ENCODE measurements at regions not wholly inside any gene's neighbourhood (a gene's known extent, or its start where the extent isn't known, plus 50 kb on each side); places are given as distances from the start of the nearest gene placed in this dataset.
"Not testable (repeated sequence)": the region's sequence is repeated elsewhere in the genome, so short reads cannot be mapped to it uniquely, and the experiment has no call there.

DNA sequence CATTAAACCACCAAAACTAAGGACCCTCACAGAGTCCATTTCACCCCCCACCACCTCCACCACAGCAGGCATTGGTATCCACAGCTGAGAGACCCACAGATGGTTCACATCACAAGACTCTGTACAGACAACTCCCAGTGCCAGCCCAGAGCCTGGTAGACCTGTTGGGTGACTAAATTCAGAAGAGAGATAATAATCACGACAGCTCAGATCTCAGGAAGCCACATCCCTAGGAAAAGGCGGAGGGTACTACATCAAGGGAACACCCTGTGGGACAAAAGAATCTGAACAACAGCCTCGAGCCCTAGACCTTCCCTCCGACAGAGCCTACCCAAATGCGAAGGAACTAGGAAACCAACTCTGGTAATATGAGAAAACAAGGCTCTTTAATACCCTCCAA is 51.4 kb upstream of the TMEM45B start:
- DNase-seq (ENCODE audit: low read depth in 3 of 3, low spot score in 1 of 3) = not testable (repeated sequence)

Data from stimulated activated CD4-positive, alpha-beta T cell treated with anti-CD3 and anti-CD28 coated beads, TNF-alpha, amount 100 ng/mL, for 1 hour (primary cell).